HEK293T (cell line): ENCODE measurements at regions not wholly inside any gene's neighbourhood (a gene's known extent, or its start where the extent isn't known, plus 50 kb on each side); places are given as distances from the start of the nearest gene placed in this dataset.

Experiments used
- CTCF ChIA-PET: fragments of 350-600 bp; formaldehyde crosslinking; extraction: SDS; loops from one replicate; lab custom pipeline; 2021; ENCODE audit warnings: antibody characterized with exemption, inconsistent platforms; lab: Yijun Ruan, JAX
- POLR2A ChIA-PET: fragments of 350-600 bp; formaldehyde crosslinking; extraction: SDS; loops from one replicate; lab custom pipeline; 2020; ENCODE audit warnings: antibody characterized with exemption, inconsistent platforms; lab: Yijun Ruan, JAX
- DNase-seq: peaks from one replicate; pipeline ENCODE4 v3.0.0; 2012; ENCODE audit warnings: mixed read lengths; ENCODE audit errors: extremely low spot score
- ARNT ChIP-seq: fragments of 450-650 bp; IDR thresholded peaks from 2 replicates; pipeline ENCODE4 v1.6.1; 2017; ENCODE audit warnings: mild to moderate bottlenecking
- BHLHE40 ChIP-seq: fragments of 450-650 bp; IDR thresholded peaks from 2 replicates; pipeline ENCODE4 v1.6.1; 2016; ENCODE audit warnings: mild to moderate bottlenecking, moderate library complexity, borderline replicate concordance
- CTBP1 ChIP-seq: fragments of 450-650 bp; IDR thresholded peaks from 2 replicates; pipeline ENCODE4 v1.6.1; 2016; ENCODE audit warnings: borderline replicate concordance
- ELF4 ChIP-seq: fragments of 450-650 bp; IDR thresholded peaks from 2 replicates; pipeline ENCODE4 v1.6.1; 2017; ENCODE audit warnings: antibody characterized with exemption
- FOXA1 ChIP-seq: fragments of 450-650 bp; IDR thresholded peaks from 2 replicates; pipeline ENCODE4 v1.6.1; 2016; ENCODE audit warnings: mild to moderate bottlenecking
- FOXK2 ChIP-seq: fragments of 450-650 bp; IDR thresholded peaks from 2 replicates; pipeline ENCODE4 v1.6.1; 2016; ENCODE audit warnings: mild to moderate bottlenecking
- FOXM1 ChIP-seq: fragments of 450-650 bp; IDR thresholded peaks from 2 replicates; pipeline ENCODE4 v1.6.1; 2017; ENCODE audit warnings: mild to moderate bottlenecking, borderline replicate concordance
- HDGF ChIP-seq: fragments of 450-650 bp; IDR thresholded peaks from 2 replicates; pipeline ENCODE4 v1.6.1; 2017; ENCODE audit warnings: antibody characterized with exemption, borderline replicate concordance
- L3MBTL2 ChIP-seq: fragments of 450-650 bp; conservative IDR thresholded peaks from 2 replicates; pipeline ENCODE4 v1.6.1; 2016; ENCODE audit warnings: mild to moderate bottlenecking
- LEF1 ChIP-seq: fragments of 450-650 bp; IDR thresholded peaks from 2 replicates; pipeline ENCODE4 v1.6.1; 2017; ENCODE audit warnings: mild to moderate bottlenecking, borderline replicate concordance
- NFRKB ChIP-seq: fragments of 450-650 bp; IDR thresholded peaks from 2 replicates; pipeline ENCODE4 v1.6.1; 2016; ENCODE audit warnings: mild to moderate bottlenecking, moderate library complexity
- SP1 ChIP-seq: fragments of 450-650 bp; IDR thresholded peaks from 2 replicates; pipeline ENCODE4 v1.6.1; 2017
- SUZ12 ChIP-seq: fragments of 450-650 bp; IDR thresholded peaks from 2 replicates; pipeline ENCODE4 v1.6.1; 2016; ENCODE audit warnings: mild to moderate bottlenecking
- TARDBP ChIP-seq: fragments of 450-650 bp; IDR thresholded peaks from 2 replicates; pipeline ENCODE4 v1.6.1; 2016
- ZNF384 ChIP-seq: fragments of 450-650 bp; IDR thresholded peaks from 2 replicates; pipeline ENCODE4 v1.6.1; 2016
- TF ChIP-seq, protein P1 (sequence below): fragments of 450-650 bp; IDR thresholded peaks from 2 replicates; pipeline ENCODE4 v1.6.1; 2016

GRCh38 chr5:38189081-38189504 lies 69.3 kb upstream of the EGFLAM start:
- ChIA-PET CTCF (no interaction called here), POLR2A (no interaction called here)
- DNase-seq, result no peak
- TF ChIP-seq FOXA1, result no peak
- no peak for TF ChIP-seq ELF4
- TF ChIP-seq SUZ12, result no peak
- TF ChIP-seq SP1, result no peak
- TF ChIP-seq BHLHE40, result no peak
- no peak for TF ChIP-seq NFRKB
- no peak for TF ChIP-seq L3MBTL2
- TF ChIP-seq ARNT, result no peak
- no peak for TF ChIP-seq HDGF
- no peak for TF ChIP-seq LEF1
- TF ChIP-seq, protein P1, sequence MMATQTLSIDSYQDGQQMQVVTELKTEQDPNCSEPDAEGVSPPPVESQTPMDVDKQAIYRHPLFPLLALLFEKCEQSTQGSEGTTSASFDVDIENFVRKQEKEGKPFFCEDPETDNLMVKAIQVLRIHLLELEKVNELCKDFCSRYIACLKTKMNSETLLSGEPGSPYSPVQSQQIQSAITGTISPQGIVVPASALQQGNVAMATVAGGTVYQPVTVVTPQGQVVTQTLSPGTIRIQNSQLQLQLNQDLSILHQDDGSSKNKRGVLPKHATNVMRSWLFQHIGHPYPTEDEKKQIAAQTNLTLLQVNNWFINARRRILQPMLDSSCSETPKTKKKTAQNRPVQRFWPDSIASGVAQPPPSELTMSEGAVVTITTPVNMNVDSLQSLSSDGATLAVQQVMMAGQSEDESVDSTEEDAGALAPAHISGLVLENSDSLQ, result no peak
- TF ChIP-seq TARDBP, result no peak
- no peak for TF ChIP-seq CTBP1
- no peak for TF ChIP-seq ZNF384
- no peak for TF ChIP-seq FOXM1
- TF ChIP-seq FOXK2, result no peak

DNA sequence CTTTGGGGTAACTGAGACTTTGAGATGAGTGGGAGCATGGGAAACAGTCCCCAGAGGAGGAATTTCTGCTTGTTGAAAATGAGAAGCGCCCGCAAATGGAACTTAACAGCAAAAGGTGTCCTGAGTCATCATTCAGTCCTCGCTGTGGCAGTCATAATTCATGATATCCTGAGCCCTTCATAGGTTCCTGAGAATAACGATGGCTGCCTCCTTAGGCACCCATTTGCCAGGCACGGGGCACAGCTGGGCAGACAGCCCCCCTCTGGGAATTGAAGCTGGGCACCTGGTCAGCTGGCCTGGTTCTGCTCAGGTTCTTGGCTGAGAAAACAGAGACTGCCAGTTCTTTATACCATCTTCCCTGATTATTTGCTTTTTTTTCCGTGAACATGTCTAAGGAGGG lies 69.8 kb upstream of the EGFLAM start:
- CTCF ChIA-PET, result no interaction called here

GRCh38 chr5:38187532-38187931 lies 70.8 kb upstream of the EGFLAM start:
- no peak for TF ChIP-seq FOXA1
- TF ChIP-seq BHLHE40, result no peak
- TF ChIP-seq FOXM1, result no peak
- TF ChIP-seq LEF1, result no peak
- no peak for TF ChIP-seq NFRKB
- TF ChIP-seq SUZ12, result no peak
- TF ChIP-seq TARDBP, result no peak
- TF ChIP-seq ARNT, result no peak
- no peak for TF ChIP-seq ZNF384
- no peak for TF ChIP-seq ELF4
- no peak for TF ChIP-seq FOXK2
- TF ChIP-seq SP1, result no peak
- TF ChIP-seq HDGF, result no peak
- TF ChIP-seq, protein P1, result no peak
- TF ChIP-seq L3MBTL2, result no peak
- TF ChIP-seq CTBP1, result no peak
- POLR2A ChIA-PET, result no interaction called here
- no peak for DNase-seq
- CTCF ChIA-PET, result interaction anchor here (0.7 kb wide), 1 partner anchor 326 kb away, joined by 3 read pairs; no protein-coding TSS in a partner anchor

More for the DNA sequence above, 69.8 kb upstream of the EGFLAM start:
- no peak for DNase-seq
- TF ChIP-seq NFRKB, result no peak
- TF ChIP-seq SUZ12, result no peak
- TF ChIP-seq, protein P1, result no peak
- TF ChIP-seq ZNF384, result no peak
- TF ChIP-seq ARNT, result no peak
- no peak for TF ChIP-seq LEF1
- TF ChIP-seq TARDBP, result no peak
- TF ChIP-seq L3MBTL2, result no peak
- POLR2A ChIA-PET, result no interaction called here

DNA sequence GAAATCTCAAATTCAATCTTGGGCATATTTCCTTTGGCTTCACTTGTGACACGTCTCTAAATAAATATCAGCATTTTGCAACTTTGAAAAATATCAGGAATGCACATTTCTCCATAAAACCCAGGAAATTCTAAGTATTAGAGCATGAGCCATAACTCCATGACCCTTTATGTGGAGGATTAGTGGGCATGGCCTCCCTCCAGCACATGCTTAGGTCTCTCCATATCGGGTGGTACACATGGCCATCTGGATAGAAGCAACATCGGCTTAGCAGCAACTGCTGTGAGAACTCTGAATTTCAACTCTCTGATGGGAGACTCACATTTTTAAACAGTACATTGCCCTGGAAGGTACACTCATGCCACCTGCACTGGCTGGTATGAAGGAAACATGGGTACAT lies 73.7 kb upstream of the EGFLAM start:
- CTCF ChIA-PET, result no interaction called here
- POLR2A ChIA-PET, result no interaction called here
- TF ChIP-seq SP1 (no peak), FOXA1 (no peak), LEF1 (no peak), CTBP1 (no peak), BHLHE40 (no peak), ELF4 (no peak), ARNT (no peak), TARDBP (no peak), HDGF (no peak), L3MBTL2 (no peak)
- DNase-seq, result no peak

DNA sequence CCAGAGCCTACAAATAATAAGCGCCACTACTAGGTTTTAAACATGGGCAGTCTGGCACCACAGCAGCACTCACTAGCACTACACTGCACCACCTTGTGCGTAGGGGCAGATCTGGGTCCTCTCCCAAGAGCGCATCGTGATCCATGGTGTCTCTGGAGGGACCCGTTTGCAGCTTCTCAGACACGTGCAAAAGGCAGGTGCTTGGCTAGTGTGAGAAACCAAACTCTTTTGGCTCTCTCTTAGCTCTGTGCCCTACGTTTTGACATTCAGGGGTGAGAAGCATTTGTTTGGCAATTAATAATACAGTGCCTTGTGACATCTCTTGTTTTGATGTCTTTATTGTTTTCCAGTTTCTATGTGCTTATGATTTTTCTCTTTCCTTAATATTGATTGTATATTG lies 75.4 kb upstream of the EGFLAM start:
- CTCF ChIA-PET, result no interaction called here
- POLR2A ChIA-PET, result no interaction called here
- DNase-seq, result no peak
- no peak for TF ChIP-seq SUZ12
- no peak for TF ChIP-seq FOXM1
- no peak for TF ChIP-seq BHLHE40
- TF ChIP-seq LEF1, result no peak
- no peak for TF ChIP-seq ELF4
- no peak for TF ChIP-seq ARNT
- TF ChIP-seq TARDBP, result no peak
- TF ChIP-seq HDGF, result no peak
- no peak for TF ChIP-seq ZNF384
- no peak for TF ChIP-seq SP1
- TF ChIP-seq FOXA1, result no peak

- TF ChIP-seq CTBP1 (no peak), FOXK2 (no peak), TARDBP (no peak), ARNT (no peak), BHLHE40 (no peak), NFRKB (no peak), FOXM1 (no peak), LEF1 (no peak), HDGF (no peak), ZNF384 (no peak), SP1 (no peak), L3MBTL2 (no peak)
- TF ChIP-seq, protein P1, result no peak
- ChIA-PET CTCF (no interaction called here), POLR2A (no interaction called here)
- no peak for DNase-seq
Observed at GRCh38 chr5:38168029-38168428, 90.3 kb upstream of the EGFLAM start.
